ENCODE measurements at regions not wholly inside any gene's neighbourhood (a gene's known extent, or its start where the extent isn't known, plus 50 kb on each side); places are given as distances from the start of the nearest gene placed in this dataset.

DNA sequence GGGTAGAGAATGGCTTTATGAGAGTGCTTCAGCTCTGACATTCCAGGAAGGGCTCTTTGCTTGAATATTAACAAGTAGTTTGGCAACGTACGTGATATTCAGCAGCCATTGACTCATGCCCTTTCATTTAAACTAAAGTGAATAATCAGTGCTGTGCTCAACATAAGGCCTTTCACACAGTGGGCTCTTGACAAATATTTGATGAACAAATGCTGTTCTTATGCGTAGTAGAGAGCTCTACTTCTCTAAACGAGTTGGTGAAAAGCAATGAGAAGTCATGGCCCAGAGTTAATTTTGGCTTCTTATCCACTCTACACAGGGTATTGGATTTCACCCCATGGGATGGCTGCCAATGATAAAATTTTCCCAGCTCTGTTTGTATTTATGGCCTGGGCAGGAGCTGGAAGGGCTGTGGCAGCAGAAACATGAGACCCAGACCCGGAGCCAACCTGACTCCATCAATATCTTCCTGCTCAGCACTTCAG lies 338.9 kb downstream of the CCDC85A start:
- DNase-seq = no peak
- Mint-ChIP-seq H3K27me3 (no peaks in the 10 kb centered on the region), H3K36me3 (no peaks in the 10 kb centered on the region), H3K4me1 (ENCODE audit: low read depth) (no peaks in the 10 kb centered on the region), H3K4me3 (no peak overlapping the region), H3K27ac (no peak overlapping the region), H3K9me3 (peaks cover under 1% of the 10 kb centered on the region)
- CTCF ChIA-PET = no interaction called here
- intact Hi-C loops (cut with micrococcal nuclease) = no loop called here
- POLR2A ChIA-PET = no interaction called here

DNA sequence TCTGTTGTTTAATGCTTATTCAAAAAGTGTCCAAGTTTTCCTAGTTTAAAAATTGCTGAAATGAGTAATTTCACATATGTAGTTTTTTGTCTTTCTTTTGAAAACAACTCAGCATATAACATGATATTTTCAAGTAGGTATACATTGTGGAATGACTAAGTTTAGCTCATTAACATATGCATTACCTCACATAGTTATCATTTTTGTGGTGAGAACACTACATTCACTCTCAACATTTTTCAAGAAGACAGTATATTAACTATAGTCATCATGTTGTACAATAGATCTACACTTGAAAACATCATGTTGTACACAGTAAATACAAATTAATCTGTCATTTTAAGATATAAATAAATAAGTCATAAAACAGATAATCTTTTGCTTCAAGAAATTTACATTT lies 340.0 kb downstream of the CCDC85A start:
- no peaks in the 10 kb centered on the region for H3K36me3 Mint-ChIP-seq
- CTCF ChIA-PET = no interaction called here
- no peaks in the 10 kb centered on the region for H3K27me3 Mint-ChIP-seq
- no peak overlapping the region for H3K4me3 Mint-ChIP-seq
- POLR2A ChIA-PET = no interaction called here
- intact Hi-C loops (cut with micrococcal nuclease) = no loop called here
- H3K4me1 Mint-ChIP-seq (ENCODE audit: low read depth) = no peaks in the 10 kb centered on the region
- H3K27ac Mint-ChIP-seq = no peak overlapping the region
- peaks cover 3% of the 10 kb centered on the region for H3K9me3 Mint-ChIP-seq
- DNase-seq = no peak

- H3K27ac Mint-ChIP-seq = no peak overlapping the region
- ChIA-PET CTCF (no interaction called here), POLR2A (no interaction called here)
- H3K4me3 Mint-ChIP-seq = no peak overlapping the region
- H3K9me3 Mint-ChIP-seq = peaks cover 5% of the 10 kb centered on the region
- H3K4me1 Mint-ChIP-seq (ENCODE audit: low read depth) = no peaks in the 10 kb centered on the region
- intact Hi-C loops (cut with micrococcal nuclease) = no loop called here
- no peak for DNase-seq
- no peaks in the 10 kb centered on the region for H3K27me3 Mint-ChIP-seq
- no peaks in the 10 kb centered on the region for H3K36me3 Mint-ChIP-seq
Observed at GRCh38 chr2:56531668-56532420, 348.1 kb downstream of the CCDC85A start.

DNA sequence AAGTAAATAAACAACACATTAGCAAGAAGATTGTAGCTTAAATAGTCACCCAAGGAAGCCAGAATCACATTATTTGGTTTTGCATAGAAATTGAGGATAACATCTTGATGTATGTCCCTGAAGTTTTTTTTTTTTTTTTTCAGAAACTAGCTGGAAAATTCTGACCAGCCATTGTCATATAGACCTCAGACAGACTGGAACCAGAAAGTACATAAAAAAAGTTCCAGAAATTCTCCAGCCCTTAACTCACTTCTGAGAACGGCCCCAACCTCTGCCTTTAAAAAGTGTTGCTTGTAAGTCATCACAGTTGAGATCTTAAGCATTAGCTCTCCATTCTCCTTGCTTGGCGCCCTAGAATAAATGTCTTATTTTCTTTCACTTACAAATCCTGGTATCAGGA lies 350.5 kb downstream of the CCDC85A start:
- CTCF ChIA-PET = no interaction called here
- H3K9me3 Mint-ChIP-seq = peaks cover 7% of the 10 kb centered on the region
- no peaks in the 10 kb centered on the region for H3K4me1 Mint-ChIP-seq (ENCODE audit: low read depth)
- H3K36me3 Mint-ChIP-seq = no peaks in the 10 kb centered on the region
- no peak for DNase-seq
- no peak overlapping the region for H3K4me3 Mint-ChIP-seq
- no peak overlapping the region for H3K27ac Mint-ChIP-seq
- POLR2A ChIA-PET = no interaction called here
- no peaks in the 10 kb centered on the region for H3K27me3 Mint-ChIP-seq
- intact Hi-C loops (cut with micrococcal nuclease) = no loop called here

DNA sequence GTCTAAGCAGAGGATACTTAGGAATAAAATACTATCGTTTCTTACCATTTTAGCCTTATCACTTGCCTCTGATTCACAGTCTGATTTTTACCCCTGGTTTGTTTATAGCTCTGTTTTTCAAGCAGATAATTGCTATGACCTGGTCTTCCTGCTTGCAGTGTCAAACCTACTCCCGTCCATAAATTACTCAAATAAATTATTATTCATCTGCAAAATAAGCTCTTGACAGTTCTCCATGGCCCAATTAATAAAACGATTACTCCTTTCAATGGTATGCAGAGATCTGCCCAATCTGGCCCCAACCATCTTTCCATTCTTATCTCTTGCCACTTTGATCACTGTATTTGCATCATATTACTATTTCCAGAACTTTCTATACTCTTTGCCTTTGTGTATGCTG lies 354.0 kb downstream of the CCDC85A start:
- CTCF ChIA-PET = no interaction called here
- H3K27me3 Mint-ChIP-seq = no peaks in the 10 kb centered on the region
- no peak overlapping the region for H3K4me3 Mint-ChIP-seq

GRCh38 chr2:56539618-56540017 lies 355.8 kb downstream of the CCDC85A start:
- no peak overlapping the region for H3K27ac Mint-ChIP-seq
- H3K36me3 Mint-ChIP-seq = no peaks in the 10 kb centered on the region
- intact Hi-C loops (cut with micrococcal nuclease) = no loop called here
- ChIA-PET POLR2A (no interaction called here), CTCF (no interaction called here)
- peaks cover 10% of the 10 kb centered on the region for H3K9me3 Mint-ChIP-seq
- H3K4me3 Mint-ChIP-seq = no peak overlapping the region
- H3K27me3 Mint-ChIP-seq = no peaks in the 10 kb centered on the region
- no peak for DNase-seq
- H3K4me1 Mint-ChIP-seq (ENCODE audit: low read depth) = no peaks in the 10 kb centered on the region

More for the DNA sequence above, 354.0 kb downstream of the CCDC85A start:
- Mint-ChIP-seq H3K9me3 (peaks cover 10% of the 10 kb centered on the region), H3K36me3 (no peaks in the 10 kb centered on the region), H3K27ac (no peak overlapping the region), H3K4me1 (ENCODE audit: low read depth) (no peaks in the 10 kb centered on the region)
- intact Hi-C loops (cut with micrococcal nuclease) = no loop called here
- DNase-seq = no peak
- POLR2A ChIA-PET = no interaction called here

GRCh38 chr2:56540467-56540866 lies 356.7 kb downstream of the CCDC85A start:
- no peaks in the 10 kb centered on the region for H3K4me1 Mint-ChIP-seq (ENCODE audit: low read depth)
- H3K9me3 Mint-ChIP-seq = peaks cover 10% of the 10 kb centered on the region
- ChIA-PET CTCF (no interaction called here), POLR2A (no interaction called here)
- no peak overlapping the region for H3K27ac Mint-ChIP-seq
- intact Hi-C loops (cut with micrococcal nuclease) = no loop called here
- H3K36me3 Mint-ChIP-seq = no peaks in the 10 kb centered on the region
- no peaks in the 10 kb centered on the region for H3K27me3 Mint-ChIP-seq
- H3K4me3 Mint-ChIP-seq = no peak overlapping the region
- DNase-seq = no peak

GRCh38 chr2:56540916-56541315 lies 357.1 kb downstream of the CCDC85A start:
- no peak overlapping the region for H3K27ac Mint-ChIP-seq
- DNase-seq = no peak
- H3K4me3 Mint-ChIP-seq = no peak overlapping the region
- peaks cover 10% of the 10 kb centered on the region for H3K9me3 Mint-ChIP-seq
- CTCF ChIA-PET = no interaction called here
- H3K4me1 Mint-ChIP-seq (ENCODE audit: low read depth) = no peaks in the 10 kb centered on the region
- H3K36me3 Mint-ChIP-seq = no peaks in the 10 kb centered on the region
- intact Hi-C loops (cut with micrococcal nuclease) = no loop called here
- POLR2A ChIA-PET = no interaction called here
- no peaks in the 10 kb centered on the region for H3K27me3 Mint-ChIP-seq

DNA sequence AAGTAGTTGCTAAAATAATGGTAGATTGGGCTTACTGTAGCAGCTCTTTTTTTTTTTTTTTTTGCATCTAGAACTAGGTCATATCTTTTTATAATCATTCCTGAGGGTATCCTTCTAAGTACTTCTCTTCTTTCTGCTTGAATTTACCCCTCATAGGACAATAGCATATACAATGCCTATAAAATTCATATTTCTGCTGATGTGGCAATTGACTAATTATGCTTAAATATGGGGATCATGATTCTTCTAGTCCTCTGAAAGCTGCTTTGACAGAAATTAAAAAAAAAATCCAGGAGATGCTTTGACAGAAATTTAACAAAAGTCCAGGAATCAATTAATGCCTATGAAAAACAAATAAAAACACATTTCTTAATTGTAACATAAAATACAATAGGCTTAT lies 358.4 kb downstream of the CCDC85A start:
- intact Hi-C loops (cut with micrococcal nuclease) = no loop called here
- ChIA-PET POLR2A (no interaction called here), CTCF (no interaction called here)
- no peaks in the 10 kb centered on the region for H3K4me1 Mint-ChIP-seq (ENCODE audit: low read depth)
- H3K4me3 Mint-ChIP-seq = no peak overlapping the region
- H3K36me3 Mint-ChIP-seq = no peaks in the 10 kb centered on the region
- DNase-seq = no peak
- peaks cover 11% of the 10 kb centered on the region for H3K9me3 Mint-ChIP-seq
- H3K27ac Mint-ChIP-seq = no peak overlapping the region
- H3K27me3 Mint-ChIP-seq = no peaks in the 10 kb centered on the region

DNA sequence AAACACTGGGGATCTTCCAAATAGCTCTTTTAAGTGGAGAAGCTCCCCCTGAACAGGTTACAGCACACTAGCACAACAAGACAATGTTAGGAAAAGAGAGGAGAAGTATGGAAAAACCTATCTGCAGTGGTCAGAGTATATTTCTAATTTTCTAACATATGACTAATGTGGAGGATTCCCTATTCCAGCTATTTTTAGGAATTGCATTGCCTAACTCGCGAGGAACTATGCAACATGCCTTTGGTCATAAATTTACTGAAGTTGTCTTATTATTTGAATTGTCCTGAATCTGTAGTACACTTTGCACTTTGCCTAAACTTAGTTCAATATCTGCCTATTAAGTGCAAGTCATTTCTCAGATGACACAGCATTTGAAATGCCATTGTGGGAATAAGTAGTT lies 381.4 kb downstream of the CCDC85A start:
- no peak overlapping the region for H3K27ac Mint-ChIP-seq
- no peaks in the 10 kb centered on the region for H3K36me3 Mint-ChIP-seq
- no peak for DNase-seq
- intact Hi-C loops (cut with micrococcal nuclease) = no loop called here
- CTCF ChIA-PET = no interaction called here
- no peaks in the 10 kb centered on the region for H3K4me1 Mint-ChIP-seq (ENCODE audit: low read depth)
- POLR2A ChIA-PET = no interaction called here
- peaks cover 10% of the 10 kb centered on the region for H3K9me3 Mint-ChIP-seq
- H3K27me3 Mint-ChIP-seq = no peaks in the 10 kb centered on the region
- no peak overlapping the region for H3K4me3 Mint-ChIP-seq

DNA sequence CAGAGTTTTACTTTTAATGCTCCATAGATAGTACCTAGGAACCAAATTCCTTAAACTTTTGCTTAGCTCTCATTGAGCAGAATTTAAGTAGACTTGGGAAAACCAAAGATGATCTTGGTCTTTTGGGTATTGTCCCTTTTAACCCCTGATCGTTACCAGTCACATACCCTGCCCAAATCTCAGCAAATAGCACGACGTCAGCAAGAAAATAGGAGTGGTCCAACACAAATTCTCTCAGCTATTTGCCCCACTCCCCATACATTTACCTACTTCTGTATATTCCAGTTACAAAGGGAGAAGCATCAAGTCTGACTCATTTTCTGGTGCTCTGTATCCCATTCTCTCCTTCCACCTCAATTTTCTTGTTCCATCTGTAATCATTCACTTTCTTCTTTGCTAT lies 387.3 kb downstream of the CCDC85A start:
- no peak overlapping the region for H3K27ac Mint-ChIP-seq
- ChIA-PET POLR2A (no interaction called here), CTCF (no interaction called here)
- no peaks in the 10 kb centered on the region for H3K27me3 Mint-ChIP-seq
- no peak for DNase-seq
- H3K36me3 Mint-ChIP-seq = no peaks in the 10 kb centered on the region
- H3K4me1 Mint-ChIP-seq (ENCODE audit: low read depth) = no peaks in the 10 kb centered on the region
- peaks cover 9% of the 10 kb centered on the region for H3K9me3 Mint-ChIP-seq
- no peak overlapping the region for H3K4me3 Mint-ChIP-seq
- intact Hi-C loops (cut with micrococcal nuclease) = no loop called here

DNA sequence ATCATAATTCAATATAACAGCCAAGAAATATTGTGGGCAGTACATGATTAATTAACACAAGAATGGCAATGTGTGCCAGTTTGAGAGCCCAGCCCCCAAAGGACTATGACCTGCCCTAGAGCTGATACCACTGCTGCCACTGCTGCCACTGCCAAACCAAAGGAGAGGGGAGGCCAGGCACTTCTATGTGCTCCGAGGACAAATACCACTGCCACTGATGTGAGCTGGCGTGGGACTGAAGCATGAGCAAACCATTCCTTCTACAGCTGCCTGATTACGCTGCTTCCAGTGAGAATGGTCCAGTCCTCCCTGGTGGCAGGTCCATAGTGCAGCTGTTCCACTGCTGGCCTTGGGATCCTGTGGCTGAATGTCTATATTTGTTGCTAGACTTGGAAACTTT lies 392.2 kb downstream of the CCDC85A start:
- DNase-seq = no peak

DNA sequence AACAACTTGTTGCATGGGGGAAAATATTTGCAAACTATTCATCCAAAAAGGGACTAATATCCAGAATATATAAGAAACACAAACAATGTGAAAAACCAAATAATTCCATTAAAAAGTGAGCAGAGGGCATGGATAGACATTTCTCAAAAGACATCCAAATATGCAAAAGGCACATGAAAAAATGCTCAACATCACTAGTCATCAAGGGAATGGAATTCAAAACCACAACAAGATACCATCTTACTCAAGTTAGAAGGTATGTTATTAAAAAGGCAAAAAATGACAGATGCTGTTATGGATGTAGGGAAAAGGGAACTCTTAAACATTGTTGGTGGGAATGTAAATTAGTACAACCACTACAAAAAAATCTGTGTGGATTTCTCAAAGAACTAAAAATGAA lies 396.5 kb downstream of the CCDC85A start:
- ChIA-PET CTCF (no interaction called here), POLR2A (no interaction called here)
- intact Hi-C loops (cut with micrococcal nuclease) = no loop called here
- H3K27me3 Mint-ChIP-seq = no peaks in the 10 kb centered on the region
- no peak for DNase-seq
- H3K4me1 Mint-ChIP-seq (ENCODE audit: low read depth) = no peaks in the 10 kb centered on the region
- peaks cover 17% of the 10 kb centered on the region for H3K9me3 Mint-ChIP-seq
- H3K4me3 Mint-ChIP-seq = no peak overlapping the region
- no peaks in the 10 kb centered on the region for H3K36me3 Mint-ChIP-seq
- H3K27ac Mint-ChIP-seq = no peak overlapping the region

More for the DNA sequence above, 392.2 kb downstream of the CCDC85A start:
- intact Hi-C loops (cut with micrococcal nuclease) = no loop called here
- CTCF ChIA-PET = no interaction called here
- Mint-ChIP-seq H3K9me3 (peaks cover 25% of the 10 kb centered on the region), H3K27ac (no peak overlapping the region), H3K27me3 (no peaks in the 10 kb centered on the region), H3K4me3 (no peak overlapping the region), H3K36me3 (no peaks in the 10 kb centered on the region), H3K4me1 (ENCODE audit: low read depth) (no peaks in the 10 kb centered on the region)
- POLR2A ChIA-PET = no interaction called here
